ENCODE measurements at regions not wholly inside any gene's neighbourhood (a gene's known extent, or its start where the extent isn't known, plus 50 kb on each side); places are given as distances from the start of the nearest gene placed in this dataset.

DNA sequence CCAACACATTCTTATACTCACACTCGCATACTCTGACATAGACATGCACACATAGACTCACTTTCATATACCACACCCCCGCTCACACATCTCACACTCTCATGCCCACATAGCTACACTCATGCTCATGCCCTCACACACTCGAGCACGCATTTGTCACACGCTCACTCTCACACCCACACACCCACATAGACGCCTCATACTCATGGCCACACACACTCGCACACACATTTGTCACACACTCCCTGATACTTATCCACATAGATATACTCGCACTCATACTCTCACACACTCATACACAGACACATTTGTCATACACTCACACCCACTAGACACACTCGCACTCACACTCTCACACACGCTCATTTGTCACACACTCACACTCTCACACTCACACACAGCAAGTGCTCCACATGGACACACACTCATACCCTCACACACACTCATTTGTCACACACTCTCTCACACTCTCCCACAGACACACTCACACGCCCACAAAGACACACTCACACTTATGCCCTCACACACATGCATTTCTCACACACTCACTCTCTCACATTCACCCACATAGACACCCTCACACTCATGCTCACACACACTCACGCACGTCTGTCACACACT lies 50.9 kb downstream of the TNP1 start:
- no peak overlapping the region for H3K23ac ChIP-seq (ENCODE audit: insufficient read length)
- no peak overlapping the region for H3K4me2 ChIP-seq (ENCODE audit: insufficient read depth in 1 of 2, low read depth in 2 of 2, low read length in 2 of 2)
- 91 to 100% methylated on average over 5 to 13 of the region's 13 CpGs for WGBS, 2 experiments (ENCODE audit: extremely low coverage in 1 of 2, insufficient coverage in 1 of 2, insufficient read length in 1 of 2, insufficient replicate concordance in 2 of 2, low coverage in 1 of 2, low lambda C conversion rate in 2 of 2, missing lambda C conversion rate in 1 of 2)
- no peak overlapping the region for H3K4me3 ChIP-seq (ENCODE audit: extremely low read depth in 1 of 4, insufficient read depth in 2 of 4, low read depth in 3 of 4, low read length in 4 of 4)
- peak overlapping the region; percentile 72 for H3K4ac ChIP-seq (replicated peaks; ENCODE audit: insufficient read length, low read depth, low read length)
- no peak overlapping the region; the same call in 1 of the 2 replicates for H2BK12ac ChIP-seq (ENCODE audit: low read depth, low read length)
- H3K56ac ChIP-seq (replicated peaks; ENCODE audit: insufficient read length, low read depth, low read length): no peak overlapping the region
- ChIA-PET CTCF (ENCODE audit: partially characterized antibody) (interaction anchor here (1.2 kb wide), 1 partner anchor 11 kb away, joined by 5 read pairs; no protein-coding TSS in a partner anchor), POLR2A (ENCODE audit: partially characterized antibody) (no interaction called here)
- H4K5ac ChIP-seq (ENCODE audit: insufficient read length, low read depth, low read length): no peak overlapping the region
- no peak overlapping the region for H3K27ac ChIP-seq (ENCODE audit: low read depth, low read length)
- no peaks in the 10 kb centered on the region for H3K79me2 ChIP-seq (ENCODE audit: control insufficient read depth in 1 of 2, insufficient read depth in 2 of 2, low read length in 2 of 2)
- no peak overlapping the region for H2BK120ac ChIP-seq (replicated peaks; ENCODE audit: low read depth, low read length)
- H2AFZ ChIP-seq (ENCODE audit: low read length): no peak overlapping the region
- H4K20me1 ChIP-seq (replicated peaks in 1 of 2; ENCODE audit: control insufficient read depth in 1 of 2, insufficient read depth in 2 of 2, low read length in 2 of 2): peaks cover 0 to 4% of the 10 kb centered on the region in 2 experiments
- no peak overlapping the region for H3K14ac ChIP-seq (ENCODE audit: insufficient read length)
- no peak overlapping the region for H3K18ac ChIP-seq (ENCODE audit: extremely low read depth, low read length)
- no peaks in the 10 kb centered on the region for H3K36me3 ChIP-seq (ENCODE audit: control insufficient read depth in 2 of 4, insufficient read depth in 4 of 4, low read length in 3 of 4)
- peak overlapping the region; percentile 45; the same call in 1 of the 2 replicates for H2BK5ac ChIP-seq (ENCODE audit: low read depth, low read length)
- no peaks in the 10 kb centered on the region for H3K9me3 ChIP-seq (ENCODE audit: insufficient read depth in 2 of 2, low read depth in 1 of 2, low read length in 1 of 2)
- 0 out of 2 replicates have a peak overlapping the region, but pooled peaks have one; percentile 76 for H2BK15ac ChIP-seq (ENCODE audit: low read length)
- no peaks in the 10 kb centered on the region for H3K79me1 ChIP-seq (ENCODE audit: low read depth, low read length)
- no peaks in the 10 kb centered on the region; a peak in 1 of 7 replicates for H3K4me1 ChIP-seq (replicated peaks in 1 of 4; ENCODE audit: control insufficient read depth in 3 of 4, insufficient read depth in 4 of 4, low read length in 3 of 4)
- FAIRE-seq (no peak), DNase-seq (ENCODE audit: low read depth in 1 of 2, low spot score in 2 of 2) (no peak)
- H4K8ac ChIP-seq (ENCODE audit: extremely low read depth, insufficient read depth, low read length): no peak overlapping the region
- H3K27me3 ChIP-seq (replicated peaks in 1 of 4; ENCODE audit: control insufficient read depth in 3 of 4, extremely low read depth in 1 of 4, insufficient read depth in 3 of 4, low read length in 3 of 4): no peaks in the 10 kb centered on the region
- H2AK5ac ChIP-seq (ENCODE audit: low read depth, low read length): peak overlapping the region; percentile 85
- no peak overlapping the region for H2BK20ac ChIP-seq (ENCODE audit: low read length)
- peak overlapping the region; percentile 20 for H4K91ac ChIP-seq (replicated peaks; ENCODE audit: insufficient read length, low read length)
- no peak overlapping the region for H3K9ac ChIP-seq (replicated peaks in 1 of 4; ENCODE audit: extremely low read depth in 1 of 4, low read depth in 3 of 4, low read length in 3 of 4)
- H3K23me2 ChIP-seq (ENCODE audit: low read depth, low read length): peaks cover 8% of the 10 kb centered on the region
- TF ChIP-seq KDM4A (IDR thresholded peaks at IDR 0.05; ENCODE audit: low read depth, low read length, severe bottlenecking): no peak
- no peak for TF ChIP-seq RXRA (IDR thresholded peaks at IDR 0.05; ENCODE audit: insufficient read depth, low read depth, low read length)
- TF ChIP-seq EZH2 (IDR thresholded peaks at IDR 0.05; ENCODE audit: low read depth, low read length, severe bottlenecking): no peak
- no peak for TF ChIP-seq HDAC2 (IDR thresholded peaks at IDR 0.05; ENCODE audit: borderline replicate concordance in 1 of 2, low read depth in 2 of 2, low read length in 2 of 2)
- no peak for TF ChIP-seq JUND (IDR thresholded peaks at IDR 0.05; ENCODE audit: low read length)

Data from H1 (cell line).